ENCODE measurements at regions not wholly inside any gene's neighbourhood (a gene's known extent, or its start where the extent isn't known, plus 50 kb on each side); places are given as distances from the start of the nearest gene placed in this dataset.
"Not testable (repeated sequence)": the region's sequence is repeated elsewhere in the genome, so short reads cannot be mapped to it uniquely, and the experiment has no call there.

- no peak for DNase-seq (ENCODE audit: low read depth)
These were observed 214.6 kb upstream of the CCNH start for GRCh38 chr5:87627363-87627762.

GRCh38 chr5:87608385-87608784, 195.7 kb upstream of the CCNH start:
- no peak for DNase-seq (ENCODE audit: low read depth)

DNA sequence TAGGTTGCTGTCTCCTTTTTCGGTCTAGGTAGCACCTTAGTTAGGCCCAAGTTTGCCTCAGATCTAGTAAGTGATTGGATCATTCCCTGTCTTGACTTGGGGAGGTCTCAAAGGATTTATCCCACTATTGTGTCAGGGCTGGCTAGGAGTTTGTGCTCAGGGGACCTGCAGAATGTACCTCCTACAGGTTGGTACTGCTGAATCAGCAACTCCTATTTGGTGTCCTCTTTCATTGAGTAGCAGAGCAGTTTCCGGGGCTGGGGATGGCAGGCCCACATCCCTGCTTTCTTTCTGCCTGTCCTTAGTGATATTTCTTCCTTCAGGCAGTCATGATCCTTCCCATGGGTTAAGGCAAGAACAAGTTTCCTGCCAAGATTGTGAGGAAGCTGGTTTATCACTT, 192.9 kb upstream of the CCNH start:
- DNase-seq (ENCODE audit: low read depth), result no peak

- DNase-seq (ENCODE audit: low read depth), result no peak
These were observed 187.0 kb upstream of the CCNH start for GRCh38 chr5:87599778-87600177.

DNA sequence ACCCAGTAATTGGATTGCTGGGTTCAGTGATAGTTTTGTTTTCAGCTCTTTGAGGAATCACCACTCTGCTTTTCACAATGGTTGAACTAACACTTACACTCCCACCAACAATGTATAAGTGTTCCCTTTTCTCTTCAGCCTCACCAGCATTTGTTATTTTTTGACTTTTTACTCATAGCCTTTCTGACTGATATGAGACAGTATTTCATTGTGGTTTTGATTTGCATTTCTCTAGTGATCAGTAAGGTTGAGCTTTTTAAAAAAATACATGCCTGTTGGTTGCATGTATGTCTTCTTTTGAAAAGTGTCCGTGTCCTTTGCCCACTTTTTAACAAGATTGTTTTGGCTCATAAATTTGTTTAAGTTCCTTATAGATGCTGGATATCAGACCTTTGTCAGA, 185.7 kb upstream of the CCNH start:
- no peak for DNase-seq (ENCODE audit: low read depth)

DNA sequence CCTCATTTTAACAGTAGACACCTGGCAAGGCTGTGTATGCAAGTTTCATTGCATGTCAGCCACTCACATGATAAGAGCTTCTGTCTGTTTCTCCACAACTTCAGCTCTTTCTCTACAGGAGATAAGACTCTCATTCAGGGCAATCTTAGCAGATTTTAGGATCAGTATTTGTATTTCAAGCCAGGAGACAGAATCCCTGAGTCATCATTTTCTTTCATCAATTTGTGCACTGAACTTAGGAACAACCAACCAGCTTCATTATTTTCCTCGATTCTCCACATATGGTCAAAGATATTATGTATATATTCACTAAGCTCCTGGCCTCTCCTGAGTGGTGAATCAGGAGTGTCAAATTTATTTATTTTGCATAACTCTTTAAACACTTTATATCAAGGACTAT, 181.8 kb upstream of the CCNH start:
- DNase-seq (ENCODE audit: low read depth), result no peak

DNA sequence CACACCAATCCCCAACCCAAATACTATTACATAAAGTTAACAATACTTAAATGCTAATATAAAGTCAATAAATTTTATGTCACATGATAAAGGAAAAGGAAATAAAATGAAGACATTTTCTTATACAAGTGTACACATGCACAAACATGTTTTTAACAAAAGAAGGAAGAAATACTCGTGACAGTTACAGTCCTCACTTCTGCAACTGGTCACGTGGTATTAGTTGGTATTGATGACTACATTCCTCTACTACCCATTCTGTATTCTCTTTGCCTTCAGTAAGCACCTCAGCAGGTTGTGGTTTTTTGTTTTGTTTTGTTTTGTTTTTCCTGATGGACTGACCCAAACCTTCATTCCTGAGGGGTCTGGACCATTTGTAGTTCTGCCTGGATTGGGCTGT, 176.9 kb upstream of the CCNH start:
- no peak for DNase-seq (ENCODE audit: low read depth)

- no peak for DNase-seq (ENCODE audit: low read depth)
These were observed 175.6 kb upstream of the CCNH start for GRCh38 chr5:87588316-87588715.

DNA sequence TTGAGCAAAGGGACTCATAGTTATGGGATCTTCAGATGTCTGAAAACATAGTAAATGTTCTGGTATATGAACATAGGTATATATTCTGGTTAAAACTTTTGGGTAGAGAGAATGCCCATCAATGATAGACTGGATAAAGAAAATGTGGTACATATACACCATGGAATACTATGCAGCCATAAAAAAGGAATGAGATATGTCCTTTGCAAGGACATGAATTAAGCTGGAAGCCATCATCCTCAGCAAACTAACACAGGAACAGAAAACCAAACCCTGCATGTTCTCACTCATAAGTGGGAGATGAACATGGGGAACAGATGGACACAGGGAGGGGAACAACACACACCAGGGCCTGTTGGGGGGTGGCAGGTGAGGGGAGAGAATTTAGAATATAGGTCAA, 171.0 kb upstream of the CCNH start:
- DNase-seq (ENCODE audit: low read depth), result not testable (repeated sequence)

DNA sequence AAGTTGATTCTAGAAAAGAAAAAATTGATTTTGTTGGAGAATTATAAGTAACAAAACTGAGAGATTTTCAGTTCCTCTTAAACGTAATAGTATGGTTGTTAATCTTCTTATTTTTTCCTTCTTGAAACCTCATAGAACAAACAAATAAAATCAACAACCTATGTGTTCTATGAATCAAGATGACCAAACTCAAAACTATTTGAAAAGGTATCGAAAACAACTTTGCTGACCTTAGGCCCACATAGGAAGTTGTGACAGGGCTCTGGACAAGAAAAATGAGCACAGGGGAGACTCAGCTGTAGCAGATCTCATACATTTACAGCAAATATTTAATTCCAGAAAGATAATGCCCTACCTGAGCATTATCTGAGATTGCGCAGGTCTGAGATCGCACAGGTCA, 169.4 kb upstream of the CCNH start:
- DNase-seq (ENCODE audit: low read depth), result no peak

- no peak for DNase-seq (ENCODE audit: low read depth)
These were observed 168.9 kb upstream of the CCNH start for GRCh38 chr5:87581661-87582060.

GRCh38 chr5:87579678-87580077, 166.9 kb upstream of the CCNH start:
- no peak for DNase-seq (ENCODE audit: low read depth)

GRCh38 chr5:87576867-87577266, 164.1 kb upstream of the CCNH start:
- no peak for DNase-seq (ENCODE audit: low read depth)

- DNase-seq (ENCODE audit: low read depth), result not testable (repeated sequence)
These were observed 163.6 kb upstream of the CCNH start for GRCh38 chr5:87576306-87576705.

- no peak for DNase-seq (ENCODE audit: low read depth)
These were observed 161.4 kb upstream of the CCNH start for GRCh38 chr5:87574106-87574505.

DNA sequence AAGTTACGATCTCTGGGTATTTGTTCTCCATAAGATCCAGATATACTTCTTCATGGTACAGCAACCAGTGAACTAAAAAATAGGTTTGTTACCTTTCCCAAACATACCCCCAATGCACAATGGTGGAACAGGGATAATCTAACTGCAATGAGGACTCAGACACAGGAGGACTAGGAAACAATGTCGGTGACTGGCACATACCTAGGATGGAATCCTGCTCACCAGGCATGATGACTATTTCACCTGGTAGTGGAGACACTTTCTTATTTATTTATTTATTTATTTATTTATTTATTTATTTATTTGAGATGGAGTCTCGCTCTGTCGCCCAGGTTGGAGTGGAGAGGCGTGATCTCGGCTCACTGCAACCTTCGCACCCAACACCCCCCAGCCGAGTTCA, 159.9 kb upstream of the CCNH start:
- DNase-seq (ENCODE audit: low read depth), result no peak

DNA sequence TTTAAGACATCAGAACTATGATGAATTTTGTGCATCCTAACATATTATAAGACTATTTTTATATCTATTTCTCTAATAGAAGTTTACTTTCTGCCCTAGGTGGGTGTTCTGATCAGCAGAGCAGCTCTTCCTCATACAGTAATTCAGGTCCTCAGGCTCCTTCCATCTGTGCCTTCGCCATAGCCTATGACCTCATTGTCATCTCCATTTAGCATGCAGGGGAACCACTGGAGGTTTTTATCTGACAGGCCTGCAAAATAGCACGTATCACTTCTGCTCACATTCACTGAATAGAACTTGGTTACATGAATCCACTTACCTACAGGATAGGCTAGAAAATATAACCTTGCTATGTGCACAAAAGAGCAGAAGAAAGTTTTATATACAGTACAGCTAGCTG, 159.4 kb upstream of the CCNH start:
- no peak for DNase-seq (ENCODE audit: low read depth)

DNA sequence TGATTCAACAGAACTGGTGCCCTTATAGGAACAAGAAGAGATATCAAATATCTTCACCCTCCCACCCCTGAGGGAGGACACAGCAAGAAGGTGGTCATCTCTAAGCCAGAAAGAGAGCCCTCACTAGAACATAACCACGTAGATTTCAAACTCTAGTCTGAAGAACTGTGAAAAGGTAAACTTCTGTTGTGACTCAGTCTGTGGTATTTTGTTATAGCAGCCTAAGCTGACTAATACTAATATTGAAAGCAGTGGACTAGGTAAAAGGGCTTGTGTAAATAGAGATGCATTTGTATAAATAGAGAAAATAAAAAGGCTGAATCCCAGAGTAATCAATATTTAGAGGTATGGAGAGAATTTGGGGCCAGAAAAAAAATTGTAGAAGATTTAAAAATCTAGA, 157.6 kb upstream of the CCNH start:
- no peak for DNase-seq (ENCODE audit: low read depth)

- no peak for DNase-seq (ENCODE audit: low read depth)
These were observed 149.3 kb upstream of the CCNH start for GRCh38 chr5:87562068-87562467.

DNA sequence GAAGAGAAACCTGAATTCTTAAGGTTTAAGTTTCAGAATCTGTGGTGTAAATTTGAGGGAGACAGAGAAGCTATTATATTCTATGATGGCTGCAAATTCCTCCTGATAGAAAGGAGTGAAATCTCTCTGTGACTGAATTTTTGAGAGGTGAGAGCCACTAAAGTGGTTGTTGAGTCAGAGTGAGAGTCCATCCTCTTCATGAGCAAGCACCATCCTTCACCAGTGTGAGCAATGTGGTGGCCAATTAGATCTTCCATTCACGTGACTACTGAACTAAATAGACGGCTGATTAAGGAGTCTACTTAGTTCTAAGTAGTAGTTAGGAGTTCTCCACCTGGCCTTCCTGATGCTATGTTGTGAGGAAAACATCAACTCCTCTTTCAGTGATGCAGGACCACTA, 147.8 kb upstream of the CCNH start:
- DNase-seq (ENCODE audit: low read depth), result no peak

DNA sequence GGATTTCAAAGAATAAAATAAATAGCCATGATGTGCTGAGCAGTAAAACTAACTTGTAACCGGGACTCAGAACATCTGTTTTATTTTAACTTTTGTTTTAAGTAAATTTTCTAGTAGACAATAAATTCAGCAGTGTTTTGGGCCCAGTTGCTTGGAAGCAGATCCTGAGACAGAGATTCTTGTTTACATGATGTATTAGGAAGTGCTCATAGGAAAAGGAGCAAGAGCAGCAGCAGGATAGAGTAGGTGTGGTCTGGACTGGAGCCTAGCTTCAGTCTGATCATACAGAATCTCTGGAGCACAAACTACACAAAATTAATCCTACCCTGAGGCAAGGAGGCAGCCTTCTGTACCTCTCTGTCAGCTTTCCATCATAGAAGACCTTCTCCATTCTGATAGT, 139.2 kb upstream of the CCNH start:
- DNase-seq (ENCODE audit: low read depth), result no peak

GRCh38 chr5:87541676-87542075, 128.9 kb upstream of the CCNH start:
- DNase-seq (ENCODE audit: low read depth), result no peak

DNA sequence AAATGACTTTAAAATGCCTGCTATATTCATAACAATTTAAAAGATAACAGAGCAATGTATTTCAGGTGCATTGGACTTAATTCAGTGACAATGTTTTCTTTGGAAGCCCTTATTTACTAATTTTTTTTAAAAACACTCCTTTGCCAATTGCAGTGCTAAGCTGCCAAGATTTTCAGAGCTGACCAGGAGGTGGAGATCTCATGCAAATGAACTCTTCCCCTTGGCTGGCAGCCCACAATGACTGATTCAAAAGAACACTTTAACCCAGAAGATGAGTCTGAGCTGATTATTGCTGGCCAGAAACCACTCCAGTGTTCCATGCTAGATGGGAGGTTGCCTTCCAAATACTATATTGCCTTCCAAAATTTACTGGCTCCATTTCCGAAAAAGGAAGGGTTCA, 128.3 kb upstream of the CCNH start:
- no peak for DNase-seq (ENCODE audit: low read depth)

GRCh38 chr5:87539839-87540238, 127.1 kb upstream of the CCNH start:
- DNase-seq (ENCODE audit: low read depth), result no peak

DNA sequence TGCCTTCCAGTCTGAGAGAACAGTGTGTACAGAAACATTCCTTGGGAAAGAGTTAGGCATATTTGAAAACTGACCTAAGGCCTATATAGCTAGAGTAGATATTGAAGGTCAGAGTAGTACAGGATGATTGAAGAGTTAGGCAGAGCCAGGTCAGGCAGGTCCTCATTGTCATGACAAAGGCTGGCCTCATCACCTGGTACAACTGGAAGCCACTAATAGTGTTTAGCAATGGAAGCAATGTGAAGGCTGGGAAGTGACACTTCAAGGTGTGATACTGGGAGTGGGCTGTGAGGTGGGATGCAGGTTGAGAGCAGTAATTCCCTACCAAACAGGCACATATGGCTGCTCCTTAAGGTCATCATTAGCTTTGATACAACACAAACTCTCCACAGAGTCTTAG, 123.6 kb upstream of the CCNH start:
- no peak for DNase-seq (ENCODE audit: low read depth)

Data from activated T-cell treated with anti-CD3 and anti-CD28 coated beads for 1 hour (primary cell).